ENCODE measurements at regions not wholly inside any gene's neighbourhood (a gene's known extent, or its start where the extent isn't known, plus 50 kb on each side); places are given as distances from the start of the nearest gene placed in this dataset.

DNA sequence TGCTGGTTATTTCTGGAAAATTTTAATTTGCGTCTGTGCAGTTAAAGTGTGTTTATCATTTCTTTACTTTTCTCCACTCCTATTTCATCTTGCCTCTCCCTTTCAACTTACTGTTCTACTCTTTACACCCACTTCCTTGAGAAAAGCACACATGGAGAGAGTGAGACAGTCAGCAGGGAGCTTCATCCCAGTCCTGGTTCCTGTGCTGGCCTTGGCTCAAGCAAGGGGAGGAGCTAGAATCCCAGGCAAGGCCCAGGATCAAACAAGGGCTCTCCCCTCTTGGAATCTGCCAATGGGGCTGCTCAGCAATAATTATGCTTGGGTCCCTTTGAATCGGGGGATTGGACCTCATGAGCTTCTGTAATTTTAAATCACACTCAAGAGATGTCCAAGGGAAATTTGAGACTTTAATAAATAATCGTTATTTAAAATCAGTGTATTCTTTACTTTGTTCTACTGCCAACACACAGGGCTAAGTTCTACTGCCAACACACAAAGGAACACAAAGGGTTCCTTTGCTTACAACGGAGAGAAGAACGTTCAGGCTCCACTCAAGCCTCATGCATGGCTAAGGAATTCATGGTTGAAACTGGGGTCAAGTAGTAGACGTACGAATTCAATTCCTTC is 439.3 kb upstream of the DAB2 start:
- DNase-seq = no peak

DNA sequence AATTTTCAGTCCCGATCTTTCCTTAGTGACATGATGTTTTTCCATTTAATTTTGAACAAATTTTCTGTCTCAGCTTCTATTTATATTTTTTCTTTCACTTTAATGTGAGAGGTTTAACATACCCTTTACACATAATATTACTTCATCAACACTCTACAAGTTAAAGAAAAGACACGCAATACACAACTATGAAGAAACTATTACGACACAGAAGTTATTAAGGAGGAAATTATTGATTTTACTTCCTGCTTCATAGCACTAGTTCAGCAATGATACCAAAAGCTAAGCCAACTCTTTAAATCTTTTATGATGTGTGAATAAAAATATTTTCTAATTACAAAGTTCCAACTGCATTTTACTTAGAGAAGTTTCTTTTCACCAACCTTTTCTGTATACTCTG is 432.3 kb upstream of the DAB2 start:
- DNase-seq = no peak

DNA sequence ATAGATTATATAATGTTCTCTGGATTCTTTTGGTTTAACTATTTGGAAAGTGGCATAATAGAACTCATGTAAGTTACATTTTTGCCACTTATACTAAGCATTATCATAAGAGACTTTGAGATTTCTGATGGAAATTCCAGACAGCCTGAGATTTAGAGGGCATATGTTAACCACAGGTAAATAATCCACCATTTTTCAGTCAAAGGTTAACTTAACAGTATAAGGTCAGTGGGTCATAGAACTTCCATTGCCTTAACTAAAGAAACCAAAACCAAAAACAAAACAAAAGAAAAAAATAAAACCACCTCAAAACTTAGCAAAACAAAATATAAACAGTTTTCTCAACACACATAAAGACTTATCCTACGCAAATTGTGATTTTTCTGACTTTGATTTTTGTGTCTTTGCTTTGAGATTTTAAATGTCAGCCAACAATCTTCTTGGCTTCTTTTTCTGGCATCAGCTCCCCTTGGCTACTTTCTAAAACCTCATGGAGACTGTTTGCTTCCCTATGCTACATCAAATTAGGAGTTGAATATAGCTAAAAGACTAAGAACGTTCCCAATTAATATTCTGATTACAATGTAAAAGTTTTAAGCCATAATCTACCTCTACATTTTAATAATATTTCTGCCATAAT is 430.1 kb upstream of the DAB2 start:
- DNase-seq = no peak

DNA sequence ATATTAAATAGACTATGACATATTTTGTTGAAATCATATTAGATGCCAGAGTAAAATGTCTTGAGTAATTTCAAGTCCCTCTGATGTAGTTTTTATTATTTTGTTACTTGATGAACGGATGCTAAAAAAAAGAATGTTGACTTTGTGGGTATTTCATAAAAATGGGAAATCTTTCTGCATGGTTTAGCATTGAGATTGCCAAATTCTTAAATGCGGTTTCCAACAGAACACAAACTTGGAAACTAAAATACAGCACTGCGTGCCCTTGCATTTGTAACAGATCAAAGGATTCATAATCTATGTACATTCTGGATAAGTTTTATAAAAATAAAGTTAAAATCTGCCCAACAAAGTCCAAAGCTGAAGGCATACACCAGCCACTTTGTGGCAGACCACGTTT is 425.5 kb upstream of the DAB2 start:
- DNase-seq = no peak

DNA sequence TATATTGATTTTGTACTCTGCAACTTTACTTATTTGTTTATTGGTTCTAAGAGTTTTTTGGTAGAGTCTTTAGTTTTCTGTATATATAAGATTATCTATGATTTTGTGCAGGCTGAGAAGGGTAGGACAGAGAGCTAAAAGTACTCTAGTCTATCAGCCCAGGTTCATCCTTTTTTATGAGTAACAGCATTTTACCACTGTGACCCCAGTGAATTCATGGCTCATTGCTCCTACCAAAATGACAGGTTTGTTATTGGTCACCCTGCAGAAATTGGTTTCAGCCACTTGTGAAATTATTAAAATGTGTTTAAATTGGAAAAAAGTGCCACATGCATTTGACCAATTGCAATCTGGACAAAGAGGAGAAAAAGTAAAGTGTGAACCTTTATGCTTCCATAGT is 421.4 kb upstream of the DAB2 start:
- no peak for DNase-seq

DNA sequence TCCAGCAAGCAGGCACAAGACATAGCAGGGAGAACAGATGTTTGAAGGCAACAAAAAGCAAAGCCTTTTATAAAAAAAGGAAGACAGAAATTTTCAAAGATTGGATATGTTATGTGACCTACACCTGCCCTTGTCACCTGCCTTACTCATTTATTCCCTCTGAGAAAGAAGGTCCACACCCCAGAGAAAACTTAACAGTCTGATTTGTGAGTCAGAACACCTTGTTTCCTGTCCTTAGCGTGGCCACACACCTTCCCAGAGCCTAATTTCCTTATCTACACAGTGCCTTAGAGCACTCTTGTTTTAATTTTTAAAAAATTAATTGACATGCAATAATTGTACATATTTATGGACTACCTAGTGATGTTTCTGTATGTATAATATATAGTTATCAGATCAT is 419.0 kb upstream of the DAB2 start:
- no peak for DNase-seq

DNA sequence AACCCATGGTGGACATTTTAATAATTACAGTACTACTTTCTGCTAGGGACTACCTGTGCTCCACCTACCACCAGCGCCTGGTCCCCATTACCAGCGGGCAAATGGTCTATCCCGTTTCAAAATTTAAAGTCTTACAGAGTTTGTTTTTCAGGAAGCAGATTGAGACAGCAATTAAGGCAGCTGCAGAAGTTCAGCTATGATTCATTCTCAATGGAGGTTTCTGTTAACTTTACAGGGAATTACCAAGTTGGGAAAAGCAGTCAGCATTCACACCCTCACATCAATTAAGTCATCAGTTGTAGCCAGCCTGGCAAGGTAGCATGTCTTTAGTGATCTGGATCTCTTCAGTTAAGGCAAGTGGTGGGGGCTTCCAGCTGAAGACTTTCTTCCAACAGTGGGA is 410.6 kb upstream of the DAB2 start:
- no peak for DNase-seq

DNA sequence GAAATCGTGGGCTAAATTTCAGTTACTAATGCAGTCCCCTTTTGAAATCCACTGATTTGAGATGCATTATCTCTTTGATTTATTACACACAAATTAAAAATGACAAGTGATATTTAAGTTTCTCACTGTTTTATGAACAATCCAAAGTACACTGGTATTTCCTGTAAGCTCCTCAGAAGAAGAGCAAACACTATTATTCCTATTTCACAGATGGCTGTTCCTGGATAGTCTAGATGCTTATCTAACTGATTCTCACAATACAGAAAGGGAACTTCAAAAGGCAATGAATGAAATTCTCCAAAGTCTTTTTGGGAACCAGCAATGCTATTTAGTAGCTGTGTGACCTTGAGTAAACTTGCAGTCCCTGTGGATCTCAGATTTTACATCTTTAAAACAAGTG is 404.7 kb upstream of the DAB2 start:
- no peak for DNase-seq

DNA sequence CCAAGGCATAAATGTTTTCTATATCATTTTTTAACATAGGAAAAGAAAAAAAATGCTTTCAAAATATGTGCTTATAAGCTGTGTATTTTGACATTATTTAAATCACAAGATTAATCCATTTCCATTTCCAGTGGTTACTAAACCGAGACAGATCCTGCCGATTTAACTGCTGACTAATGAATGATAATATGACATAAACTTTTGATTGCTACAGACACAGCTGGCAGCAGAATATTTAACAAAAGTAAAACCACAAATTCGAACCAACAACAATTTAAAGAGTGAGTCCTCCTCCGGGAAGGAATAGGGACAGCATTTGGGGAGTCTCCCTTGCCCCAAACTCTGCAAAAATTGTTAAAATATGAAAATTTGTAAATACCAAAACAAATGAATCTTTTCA is 401.3 kb upstream of the DAB2 start:
- no peak for DNase-seq

DNA sequence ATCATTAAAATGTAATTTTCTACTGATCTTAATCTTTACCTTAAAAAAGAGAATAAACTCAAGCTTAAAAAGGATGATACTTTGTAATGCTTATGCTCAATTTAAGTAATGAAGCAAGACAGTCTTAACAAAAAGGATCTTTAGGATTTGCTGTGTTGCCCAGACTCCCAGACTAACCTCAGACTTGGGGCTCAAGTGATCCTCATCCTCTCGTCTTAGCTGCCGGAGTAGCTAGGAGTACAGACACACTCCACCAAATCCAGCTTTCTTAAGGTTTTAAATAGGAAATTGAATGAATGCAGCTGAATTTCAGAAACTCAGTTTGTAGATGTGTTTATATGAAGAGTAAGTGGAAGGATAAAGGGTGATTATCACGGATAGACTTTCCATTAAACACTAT is 400.5 kb upstream of the DAB2 start:
- DNase-seq = no peak

DNA sequence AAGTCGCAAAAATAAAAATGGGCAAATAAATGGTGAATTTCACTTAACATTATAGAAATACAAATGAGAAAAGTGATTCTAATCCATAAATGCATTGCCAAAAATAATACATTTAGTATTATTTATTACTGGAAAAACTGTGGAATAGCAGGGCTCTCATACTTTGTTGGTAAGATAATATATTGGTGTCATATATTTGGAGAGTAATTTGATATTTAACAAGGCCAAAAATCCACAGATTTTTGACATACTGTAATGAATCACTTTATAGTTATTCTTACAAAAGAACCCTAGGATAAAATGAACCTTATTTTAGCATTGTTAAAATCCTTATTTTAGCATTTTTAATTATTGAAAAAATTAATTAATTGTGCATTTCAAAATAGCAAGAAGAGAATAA is 397.2 kb upstream of the DAB2 start:
- DNase-seq = no peak

DNA sequence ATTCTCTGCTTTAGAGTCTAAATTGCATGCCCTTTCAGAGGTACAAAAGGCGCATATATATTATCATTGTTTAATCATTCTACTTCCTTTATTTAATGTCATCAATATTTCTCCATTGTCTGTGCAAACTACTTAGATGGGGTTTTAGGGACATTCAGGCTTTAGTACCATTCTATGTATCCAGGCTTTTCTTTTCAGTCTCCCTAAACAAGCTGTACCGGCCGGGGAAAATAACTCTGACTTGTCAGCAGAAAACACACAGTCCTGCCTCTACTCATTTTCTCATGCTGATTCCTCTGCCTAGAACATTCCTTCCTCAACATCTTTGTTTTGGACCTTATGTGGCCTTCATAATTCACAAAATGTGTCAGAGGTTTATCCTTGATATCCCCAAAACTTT is 392.1 kb upstream of the DAB2 start:
- DNase-seq = no peak

DNA sequence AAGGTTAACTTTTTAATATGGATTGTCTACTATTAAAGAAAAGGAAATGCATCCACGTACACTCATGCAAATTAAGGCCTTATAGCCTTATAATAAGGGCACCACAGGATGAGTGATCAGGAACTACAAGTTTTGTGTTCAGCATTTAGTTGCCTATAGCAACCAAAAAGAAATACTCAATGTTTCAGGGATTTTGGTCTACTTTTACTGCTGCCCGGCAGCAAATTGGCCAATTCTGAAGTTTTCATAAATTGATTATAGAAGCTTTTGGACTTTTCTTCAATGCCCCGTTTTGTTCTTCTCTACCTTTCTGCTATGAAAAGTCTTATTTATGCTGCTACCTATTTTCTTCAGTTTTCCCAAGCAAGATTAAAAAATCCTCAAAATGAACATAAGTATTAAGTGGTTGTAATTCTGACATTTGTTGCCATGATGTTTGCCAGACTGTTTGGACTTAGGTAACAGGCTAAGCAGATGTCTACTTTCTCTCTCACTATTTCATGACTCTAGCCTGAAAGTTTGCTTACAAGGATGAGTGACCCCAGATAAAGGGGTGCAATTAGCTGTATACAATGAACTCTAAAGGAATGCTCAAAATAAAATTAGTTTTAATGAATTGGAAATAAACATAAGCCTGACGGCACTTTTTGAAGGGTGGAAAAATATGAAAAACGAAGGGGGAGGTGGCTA is 391.5 kb upstream of the DAB2 start:
- DNase-seq = no peak

DNA sequence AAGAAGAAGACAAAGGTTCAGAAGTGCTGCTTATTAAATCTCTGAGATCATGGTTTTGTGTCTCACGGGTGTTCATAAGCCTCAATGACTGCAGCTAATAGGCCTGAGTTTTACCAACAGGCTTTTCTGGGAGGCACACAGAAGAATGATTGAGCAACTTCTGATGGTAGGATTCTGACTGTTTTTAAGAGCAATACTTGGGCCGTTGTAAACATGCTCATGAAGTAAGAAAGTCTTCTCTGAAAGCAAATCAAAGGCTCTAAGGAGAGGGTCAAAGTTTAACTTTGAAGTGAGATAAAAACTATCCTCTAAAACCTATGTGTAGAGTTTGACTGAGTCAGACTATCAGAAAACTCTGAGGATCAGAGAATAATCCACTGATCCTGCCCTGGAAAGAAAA is 390.9 kb upstream of the DAB2 start:
- DNase-seq = no peak

DNA sequence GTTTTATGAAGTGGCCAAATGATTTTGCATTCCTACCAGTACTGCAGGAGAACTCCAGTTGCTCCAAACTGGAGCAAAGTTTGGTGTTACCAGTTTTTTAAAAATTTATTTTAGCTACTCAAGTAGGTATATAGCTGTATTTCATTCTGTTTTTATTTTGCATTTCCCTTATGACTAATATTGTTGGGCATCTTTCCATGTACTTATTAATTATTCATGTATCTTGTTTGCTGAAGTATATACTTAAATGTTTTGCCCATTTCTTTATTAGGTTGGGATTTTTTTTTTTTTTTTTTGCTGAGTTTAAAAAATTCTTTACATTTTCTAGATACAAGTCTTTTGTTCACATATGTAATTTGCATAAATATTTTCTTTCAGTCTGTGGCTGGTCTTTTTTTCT is 386.6 kb upstream of the DAB2 start:
- DNase-seq = no peak

DNA sequence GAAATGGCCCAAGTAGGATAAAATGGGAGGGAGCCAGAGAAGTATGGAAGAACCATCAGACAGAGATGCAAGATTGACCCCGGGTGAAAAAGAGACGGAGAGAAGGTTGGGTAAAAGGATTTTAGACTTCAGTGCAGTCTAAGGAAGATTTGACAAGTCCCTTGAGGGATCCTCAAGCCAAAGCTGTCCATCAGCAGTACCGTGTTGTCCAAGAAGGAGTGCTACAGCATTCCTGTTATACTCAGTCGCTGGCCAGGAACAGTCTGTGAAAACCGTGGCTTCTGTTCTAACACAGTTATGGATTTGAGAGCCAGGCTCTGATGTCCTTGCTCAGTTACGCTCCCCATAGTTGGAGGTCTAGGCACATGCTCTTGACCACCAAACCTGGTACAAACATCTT is 383.9 kb upstream of the DAB2 start:
- no peak for DNase-seq

DNA sequence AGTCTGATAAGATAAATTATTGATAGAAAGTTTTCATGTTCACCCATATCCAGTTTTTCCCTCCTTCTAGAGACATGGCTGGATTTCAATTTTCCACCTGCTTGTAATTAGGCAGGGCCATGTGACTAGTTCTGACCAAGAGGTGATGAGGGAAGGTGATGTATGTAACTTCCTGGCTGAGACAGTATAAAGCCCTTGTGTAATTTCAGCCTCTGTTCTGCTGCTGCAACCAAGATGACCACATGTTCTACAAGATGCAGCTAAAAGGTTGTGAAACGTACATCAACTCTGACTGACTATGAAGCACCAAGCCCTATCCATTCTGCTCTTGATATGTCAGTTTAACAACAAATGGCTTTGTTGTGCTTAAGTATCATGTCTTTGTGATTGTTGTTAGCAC is 376.5 kb upstream of the DAB2 start:
- no peak for DNase-seq

DNA sequence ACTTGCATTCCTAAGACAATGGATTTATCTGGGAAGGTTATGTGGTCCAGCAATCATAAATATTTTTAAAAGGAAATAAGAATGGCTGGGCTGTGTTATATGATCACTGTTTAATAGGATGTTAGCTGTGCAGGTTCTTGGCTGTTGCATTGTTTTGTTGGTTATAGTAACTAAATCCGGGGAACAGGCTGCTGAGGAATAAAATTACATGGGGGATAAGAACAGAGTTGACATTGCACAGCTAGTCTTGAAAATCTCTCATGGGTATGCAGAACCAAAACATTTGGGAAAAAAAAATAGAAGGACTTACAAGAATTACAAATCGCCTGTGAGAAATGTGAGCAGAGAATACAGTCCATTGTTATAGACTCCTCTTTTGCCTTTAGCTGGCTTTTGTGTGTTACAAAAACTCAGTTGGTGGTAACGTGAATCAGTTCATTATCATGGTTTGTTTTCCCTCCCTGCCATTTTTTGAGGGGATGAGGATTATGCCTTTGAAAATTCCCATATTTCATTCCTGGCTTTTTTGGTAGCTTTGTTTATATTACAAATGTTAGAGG is 375.3 kb upstream of the DAB2 start:
- no peak for DNase-seq

DNA sequence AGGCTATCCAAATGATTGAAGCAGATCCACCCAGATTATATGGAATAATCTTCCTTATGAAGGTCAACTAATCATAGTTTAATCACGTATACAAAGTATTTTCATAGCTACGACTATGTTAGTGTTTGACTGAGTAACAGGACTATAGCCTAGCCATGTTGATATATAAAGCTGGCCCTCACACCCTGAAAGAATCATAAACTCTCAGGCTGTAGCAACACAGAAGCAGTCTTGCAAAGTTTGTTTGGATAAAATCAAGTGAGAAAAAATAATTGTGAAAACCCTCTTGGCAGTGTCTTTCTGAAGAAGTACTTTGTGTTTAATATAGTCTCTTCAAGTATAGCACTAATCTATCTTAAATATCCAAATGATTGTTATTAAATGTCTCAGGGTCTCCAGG is 374.5 kb upstream of the DAB2 start:
- DNase-seq = no peak

DNA sequence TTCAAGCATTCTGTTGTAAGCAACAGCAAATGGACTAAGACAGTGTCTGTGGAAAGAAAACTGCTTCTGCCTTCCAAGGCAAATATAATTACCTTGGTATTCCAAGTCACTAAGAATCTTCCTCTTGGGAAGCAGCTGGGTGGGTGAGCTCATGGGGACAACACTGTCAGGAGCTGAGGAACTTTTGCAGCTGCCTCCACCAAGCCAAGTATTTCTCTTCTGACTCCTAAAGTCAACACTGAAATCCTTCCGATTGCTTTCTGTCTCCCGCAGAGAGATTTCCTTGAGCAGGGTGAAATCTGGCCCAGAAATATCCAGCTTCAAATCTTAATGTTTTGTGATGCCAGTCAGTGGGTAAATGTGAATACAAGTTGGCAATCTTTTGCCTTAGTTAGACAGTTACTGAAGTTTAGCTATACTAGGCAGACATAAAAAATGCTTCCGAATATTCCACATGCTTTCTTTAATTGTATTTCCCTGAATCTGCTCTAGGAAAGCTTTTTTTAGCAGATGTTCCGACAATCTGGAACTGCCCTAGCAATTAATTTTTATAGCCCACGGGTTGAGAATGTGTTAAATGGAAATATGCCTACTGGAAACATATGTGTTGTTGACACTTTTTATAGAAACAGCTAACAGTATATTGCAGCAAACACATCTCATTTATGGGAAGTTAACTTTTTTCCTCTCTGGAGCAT is 369.9 kb upstream of the DAB2 start:
- no peak for DNase-seq

DNA sequence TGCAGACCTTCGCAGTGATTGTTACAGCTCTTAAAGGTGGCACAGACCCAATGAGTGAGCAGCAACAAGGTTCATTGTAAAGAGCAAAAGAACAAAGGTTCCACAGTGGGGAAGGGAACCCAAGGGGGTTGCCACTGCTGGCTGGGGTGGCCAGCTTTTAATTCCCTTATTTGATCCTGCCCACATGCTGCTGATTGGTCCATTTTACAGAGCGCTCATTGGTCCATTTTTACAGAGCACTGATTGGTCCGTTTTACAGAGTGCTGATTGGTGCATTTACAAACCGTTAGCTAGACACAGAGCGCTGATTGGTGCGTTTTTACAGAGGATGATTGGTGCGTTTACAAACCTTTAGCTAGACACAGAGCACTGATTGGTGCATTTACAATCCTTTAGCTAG is 360.6 kb upstream of the DAB2 start:
- DNase-seq = no peak

DNA sequence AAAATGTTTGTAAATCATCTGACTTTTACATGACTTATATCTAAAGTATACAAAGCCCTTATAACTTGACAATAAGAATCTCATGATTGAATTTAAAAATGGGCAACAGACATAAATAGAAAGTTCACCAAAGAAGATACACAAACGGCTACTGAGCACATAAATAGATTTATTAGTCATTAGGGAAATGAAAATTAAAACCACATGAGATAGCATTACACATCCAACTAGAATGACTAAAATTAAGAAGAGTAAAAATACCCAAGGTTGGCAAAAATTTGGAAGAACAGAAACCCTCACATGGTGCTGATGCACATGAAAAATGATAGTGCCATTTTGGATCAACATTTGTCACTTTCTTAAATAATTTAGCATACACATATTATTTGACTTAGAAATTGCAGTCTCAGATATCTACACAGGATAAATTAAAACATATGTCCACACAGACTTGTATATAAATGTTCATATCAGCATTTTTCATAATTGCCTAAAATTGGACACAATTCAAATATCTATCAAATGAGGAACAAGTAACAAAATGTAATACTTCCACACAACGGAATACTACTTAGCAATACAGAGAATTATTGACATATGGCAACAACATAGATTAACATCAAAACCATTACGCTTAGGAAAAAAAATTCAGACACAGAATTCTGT is 359.1 kb upstream of the DAB2 start:
- no peak for DNase-seq

DNA sequence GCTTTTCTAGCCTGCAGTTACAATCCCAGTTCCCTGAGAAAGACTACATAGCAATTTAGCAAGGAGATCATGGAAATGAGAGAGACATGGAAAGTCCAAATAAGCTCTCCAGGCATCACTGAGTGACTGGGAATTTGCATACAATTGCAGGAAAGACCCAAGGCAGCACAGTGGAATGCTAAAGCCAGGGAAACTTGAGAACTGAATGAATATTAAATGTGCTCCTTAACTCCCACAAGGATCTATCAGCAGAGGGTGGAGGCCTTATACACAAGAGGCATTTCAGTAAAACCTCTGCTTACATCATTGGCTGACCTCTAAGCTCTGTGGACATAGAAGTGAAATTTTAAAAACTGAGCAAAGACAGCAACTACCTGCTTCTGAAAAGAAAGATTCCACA is 355.6 kb upstream of the DAB2 start:
- DNase-seq = no peak
